ENCODE measurements at regions not wholly inside any gene's neighbourhood (a gene's known extent, or its start where the extent isn't known, plus 50 kb on each side); places are given as distances from the start of the nearest gene placed in this dataset.
"Not testable (repeated sequence)": the region's sequence is repeated elsewhere in the genome, so short reads cannot be mapped to it uniquely, and the experiment has no call there.

GRCh38 chr15:81825136-81825535, 220.7 kb downstream of the MEX3B start:
- no peak overlapping the region for H3K27ac ChIP-seq
- no peaks in the 10 kb centered on the region for H3K4me1 ChIP-seq
- H3K27me3 ChIP-seq: no peaks in the 10 kb centered on the region
- ATAC-seq: no peak
- TF ChIP-seq, protein P1, sequence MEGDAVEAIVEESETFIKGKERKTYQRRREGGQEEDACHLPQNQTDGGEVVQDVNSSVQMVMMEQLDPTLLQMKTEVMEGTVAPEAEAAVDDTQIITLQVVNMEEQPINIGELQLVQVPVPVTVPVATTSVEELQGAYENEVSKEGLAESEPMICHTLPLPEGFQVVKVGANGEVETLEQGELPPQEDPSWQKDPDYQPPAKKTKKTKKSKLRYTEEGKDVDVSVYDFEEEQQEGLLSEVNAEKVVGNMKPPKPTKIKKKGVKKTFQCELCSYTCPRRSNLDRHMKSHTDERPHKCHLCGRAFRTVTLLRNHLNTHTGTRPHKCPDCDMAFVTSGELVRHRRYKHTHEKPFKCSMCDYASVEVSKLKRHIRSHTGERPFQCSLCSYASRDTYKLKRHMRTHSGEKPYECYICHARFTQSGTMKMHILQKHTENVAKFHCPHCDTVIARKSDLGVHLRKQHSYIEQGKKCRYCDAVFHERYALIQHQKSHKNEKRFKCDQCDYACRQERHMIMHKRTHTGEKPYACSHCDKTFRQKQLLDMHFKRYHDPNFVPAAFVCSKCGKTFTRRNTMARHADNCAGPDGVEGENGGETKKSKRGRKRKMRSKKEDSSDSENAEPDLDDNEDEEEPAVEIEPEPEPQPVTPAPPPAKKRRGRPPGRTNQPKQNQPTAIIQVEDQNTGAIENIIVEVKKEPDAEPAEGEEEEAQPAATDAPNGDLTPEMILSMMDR (IDR thresholded peaks at IDR 0.05): no peak
- no peak overlapping the region for H3K4me3 ChIP-seq
- peaks cover 0 to 5% (median 0%) of the 10 kb centered on the region in 11 donors for H3K9me3 ChIP-seq
- intact Hi-C loops (cut with DNase I): no loop called here
- H3K36me3 ChIP-seq: no peaks in the 10 kb centered on the region
- 91 to 94% methylated on average over 2 of the region's 2 CpGs for whole genome bisulfite sequencing, 2 donors
- DNase-seq: no peak

- ATAC-seq; intact Hi-C loops (cut with DNase I): not testable (repeated sequence)
- WGBS, 2 donors: 96 to 100% methylated on average over 1 of the region's 1 CpG
Measured at GRCh38 chr15:81822587-81822986, 223.2 kb downstream of the MEX3B start.

DNA sequence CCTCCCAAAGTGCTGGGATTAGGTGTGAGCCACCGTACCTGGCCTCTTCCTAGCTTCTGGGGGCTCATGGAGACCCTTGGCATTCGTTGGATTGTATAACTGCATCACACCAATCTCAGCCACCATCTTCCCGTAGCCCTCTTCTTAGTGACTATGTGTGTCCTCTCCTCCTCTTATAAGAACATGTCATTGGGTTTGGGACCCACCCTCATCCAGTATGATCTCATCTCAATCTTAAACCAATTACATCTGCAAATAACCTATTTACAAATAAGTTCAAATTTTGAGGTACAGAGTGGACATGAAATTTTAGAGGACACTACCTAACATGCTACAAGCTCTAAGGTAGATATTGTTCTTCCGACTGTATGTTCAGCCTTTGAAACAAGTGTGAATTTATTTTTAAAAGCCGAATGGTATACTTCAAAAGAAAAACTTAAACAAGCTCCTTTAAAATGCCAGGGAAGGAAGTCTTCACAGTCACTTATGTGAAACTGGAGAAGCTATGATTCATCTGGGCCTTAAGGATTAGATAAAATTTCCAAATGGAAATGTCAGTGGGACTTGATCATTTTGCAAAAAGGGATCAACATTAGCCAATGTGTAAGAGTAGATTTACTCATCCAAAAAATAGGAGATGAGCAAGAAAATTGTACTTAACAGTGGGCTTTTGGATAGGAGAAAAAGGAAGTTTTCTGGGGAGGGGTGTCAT, 225.7 kb downstream of the MEX3B start:
- Histone ChIP-seq H3K4me1 (no peaks in the 10 kb centered on the region), H3K27me3 (peaks cover 0 to 17% (median 0%) of the 10 kb centered on the region in 7 donors), H3K27ac (no peak overlapping the region), H3K36me3 (no peaks in the 10 kb centered on the region), H3K4me3 (no peak overlapping the region), H3K9me3 (peaks cover 0 to 5% (median 0%) of the 10 kb centered on the region in 11 donors)
- intact Hi-C loops (cut with DNase I): loop anchor here in 2 of 10 donors (2.0 to 10.0 kb wide), 2 partner anchors 73 to 335 kb away; no protein-coding TSS in a partner anchor
- ATAC-seq (no peak), DNase-seq (no peak)
- TF ChIP-seq, protein P1 (IDR thresholded peaks at IDR 0.05): no peak
- WGBS, 2 donors: 65 to 81% methylated on average over 5 of the region's 5 CpGs

More at GRCh38 chr15:81822587-81822986, 223.2 kb downstream of the MEX3B start:
- H3K4me1 ChIP-seq, H3K36me3 ChIP-seq, H3K4me3 ChIP-seq, H3K27ac ChIP-seq, DNase-seq, H3K9me3 ChIP-seq: not testable (repeated sequence)
- H3K27me3 ChIP-seq: peaks cover 0 to 17% (median 0%) of the 10 kb centered on the region in 7 donors

- intact Hi-C loops (cut with DNase I): loop anchor here in 1 of 10 donors (10.0 kb wide), 1 partner anchor 330 kb away; no protein-coding TSS in a partner anchor
- no peaks in the 10 kb centered on the region for H3K9me3 ChIP-seq
- peaks cover 0 to 16% (median 0%) of the 10 kb centered on the region in 7 donors for H3K27me3 ChIP-seq
- no peak for DNase-seq
- no peak overlapping the region for H3K27ac ChIP-seq
- peaks cover 0 to 6% (median 1%) of the 10 kb centered on the region in 9 donors for H3K4me1 ChIP-seq
- H3K4me3 ChIP-seq: no peak overlapping the region
- ATAC-seq: no peak
- WGBS, 2 donors: 91 to 94% methylated on average over 7 of the region's 7 CpGs
- H3K36me3 ChIP-seq: no peaks in the 10 kb centered on the region
- TF ChIP-seq, protein P1 (IDR thresholded peaks at IDR 0.05): no peak
Measured at GRCh38 chr15:81814882-81815455, 230.8 kb downstream of the MEX3B start.
